ENCODE measurements at regions not wholly inside any gene's neighbourhood (a gene's known extent, or its start where the extent isn't known, plus 50 kb on each side); places are given as distances from the start of the nearest gene placed in this dataset.

- TF ChIP-seq GATA3 (IDR thresholded peaks at IDR 0.05; ENCODE audit: low read depth, low read length) (no peak), GATA2 (IDR thresholded peaks at IDR 0.05; ENCODE audit: low read depth, low read length) (no peak)
Measured at GRCh38 chr4:100799761-100800539, 282.1 kb upstream of the EMCN start.

Measured in SH-SY5Y (cell line).